ENCODE measurements at regions not wholly inside any gene's neighbourhood (a gene's known extent, or its start where the extent isn't known, plus 50 kb on each side); places are given as distances from the start of the nearest gene placed in this dataset.
A peak's percentile ranks its signal among the peaks of the same experiment; 100 is the strongest.

GRCh38 chr3:144307951-144308350, 336.3 kb downstream of the DIPK2A start:
- no peaks in the 10 kb centered on the region for H4K20me1 ChIP-seq (ENCODE audit: insufficient read depth, low read length)
- H2AFZ ChIP-seq (ENCODE audit: low read length), result no peak overlapping the region
- DNase-seq (ENCODE audit: insufficient read length, low spot score, missing footprints), result no peak
- H3K27me3 ChIP-seq (ENCODE audit: insufficient read depth, low read length), result no peaks in the 10 kb centered on the region
- H3K9me3 ChIP-seq (ENCODE audit: low read depth, low read length), result peaks cover 5% of the 10 kb centered on the region
- no peaks in the 10 kb centered on the region for H3K79me2 ChIP-seq (ENCODE audit: insufficient read depth, low read length)
- H3K36me3 ChIP-seq (ENCODE audit: insufficient read depth, low read length), result no peaks in the 10 kb centered on the region
- no peaks in the 10 kb centered on the region for H3K4me1 ChIP-seq (ENCODE audit: insufficient read depth, low read length)
- no peak overlapping the region for H3K4me3 ChIP-seq (ENCODE audit: insufficient read depth, low read length)
- TF ChIP-seq CTCF (IDR thresholded peaks at IDR 0.05; ENCODE audit: extremely low read depth, low read depth, low read length), result no peak
- H3K4me2 ChIP-seq (ENCODE audit: insufficient read depth, low read length), result no peak overlapping the region
- no peak overlapping the region for H3K27ac ChIP-seq (ENCODE audit: low read depth, low read length)

GRCh38 chr3:144308396-144308795, 336.8 kb downstream of the DIPK2A start:
- H3K4me3 ChIP-seq (ENCODE audit: insufficient read depth, low read length), result no peak overlapping the region
- H3K27me3 ChIP-seq (ENCODE audit: insufficient read depth, low read length), result no peaks in the 10 kb centered on the region
- peaks cover 5% of the 10 kb centered on the region for H3K9me3 ChIP-seq (ENCODE audit: low read depth, low read length)
- no peaks in the 10 kb centered on the region for H3K79me2 ChIP-seq (ENCODE audit: insufficient read depth, low read length)
- no peaks in the 10 kb centered on the region for H3K36me3 ChIP-seq (ENCODE audit: insufficient read depth, low read length)
- H2AFZ ChIP-seq (ENCODE audit: low read length), result no peak overlapping the region
- DNase-seq (ENCODE audit: insufficient read length, low spot score, missing footprints), result no peak
- H3K4me1 ChIP-seq (ENCODE audit: insufficient read depth, low read length), result no peaks in the 10 kb centered on the region
- H3K27ac ChIP-seq (ENCODE audit: low read depth, low read length), result no peak overlapping the region
- TF ChIP-seq CTCF (IDR thresholded peaks at IDR 0.05; ENCODE audit: extremely low read depth, low read depth, low read length), result no peak
- no peak overlapping the region for H3K4me2 ChIP-seq (ENCODE audit: insufficient read depth, low read length)
- no peaks in the 10 kb centered on the region for H4K20me1 ChIP-seq (ENCODE audit: insufficient read depth, low read length)

- H4K20me1 ChIP-seq (ENCODE audit: insufficient read depth, low read length), result no peaks in the 10 kb centered on the region
- no peak overlapping the region for H2AFZ ChIP-seq (ENCODE audit: low read length)
- H3K27ac ChIP-seq (ENCODE audit: low read depth, low read length), result no peak overlapping the region
- no peaks in the 10 kb centered on the region for H3K36me3 ChIP-seq (ENCODE audit: insufficient read depth, low read length)
- no peak overlapping the region for H3K4me2 ChIP-seq (ENCODE audit: insufficient read depth, low read length)
- TF ChIP-seq CTCF (IDR thresholded peaks at IDR 0.05; ENCODE audit: extremely low read depth, low read depth, low read length), result no peak
- H3K79me2 ChIP-seq (ENCODE audit: insufficient read depth, low read length), result no peaks in the 10 kb centered on the region
- H3K4me3 ChIP-seq (ENCODE audit: insufficient read depth, low read length), result no peak overlapping the region
- no peaks in the 10 kb centered on the region for H3K27me3 ChIP-seq (ENCODE audit: insufficient read depth, low read length)
- no peak for DNase-seq (ENCODE audit: insufficient read length, low spot score, missing footprints)
- H3K4me1 ChIP-seq (ENCODE audit: insufficient read depth, low read length), result no peaks in the 10 kb centered on the region
- no peaks in the 10 kb centered on the region for H3K9me3 ChIP-seq (ENCODE audit: low read depth, low read length)
These were observed 341.1 kb downstream of the DIPK2A start for GRCh38 chr3:144312702-144313101.

- no peaks in the 10 kb centered on the region for H3K4me1 ChIP-seq (ENCODE audit: insufficient read depth, low read length)
- H2AFZ ChIP-seq (ENCODE audit: low read length), result no peak overlapping the region
- peak; percentile 4 for DNase-seq (ENCODE audit: insufficient read length, low spot score, missing footprints)
- TF ChIP-seq CTCF (IDR thresholded peaks at IDR 0.05; ENCODE audit: extremely low read depth, low read depth, low read length), result no peak
- no peaks in the 10 kb centered on the region for H3K27me3 ChIP-seq (ENCODE audit: insufficient read depth, low read length)
- no peaks in the 10 kb centered on the region for H4K20me1 ChIP-seq (ENCODE audit: insufficient read depth, low read length)
- no peaks in the 10 kb centered on the region for H3K9me3 ChIP-seq (ENCODE audit: low read depth, low read length)
- H3K4me3 ChIP-seq (ENCODE audit: insufficient read depth, low read length), result no peak overlapping the region
- no peaks in the 10 kb centered on the region for H3K79me2 ChIP-seq (ENCODE audit: insufficient read depth, low read length)
- H3K27ac ChIP-seq (ENCODE audit: low read depth, low read length), result no peak overlapping the region
- no peaks in the 10 kb centered on the region for H3K36me3 ChIP-seq (ENCODE audit: insufficient read depth, low read length)
- no peak overlapping the region for H3K4me2 ChIP-seq (ENCODE audit: insufficient read depth, low read length)
These were observed 343.3 kb downstream of the DIPK2A start for GRCh38 chr3:144314946-144315345.

All from osteoblast (primary cell).